PFSK-1 (cell line): ENCODE measurements at regions not wholly inside any gene's neighbourhood (a gene's known extent, or its start where the extent isn't known, plus 50 kb on each side); places are given as distances from the start of the nearest gene placed in this dataset.

ENCODE experiments used
- FOXP2 ChIP-seq: optimal IDR thresholded peaks from 2 replicates; pipeline ENCODE3; 2011; ENCODE audit warnings: borderline replicate concordance, control low read depth, inconsistent platforms; ENCODE audit not compliant: insufficient read depth; ENCODE audit errors: extremely low read length, extremely low read depth
- POLR2AphosphoS5 ChIP-seq: IDR thresholded peaks from 2 replicates; pipeline ENCODE4 v1.6.1; 2012; ENCODE audit warnings: low read depth, mild to moderate bottlenecking, control low read depth, low read length, moderate library complexity
- SIN3A ChIP-seq: IDR thresholded peaks from 2 replicates; pipeline ENCODE4 v1.6.1; 2012; ENCODE audit warnings: mild to moderate bottlenecking, low read length, moderate library complexity, borderline replicate concordance; ENCODE audit not compliant: insufficient read depth
- TAF1 ChIP-seq: IDR thresholded peaks from 2 replicates; pipeline ENCODE4 v1.6.1; 2012; ENCODE audit warnings: low read length, control low read depth, borderline replicate concordance; ENCODE audit not compliant: insufficient read depth
- TF ChIP-seq, protein P1 (sequence below), 2 experiments: IDR thresholded peaks; 2 replicates each; pipeline versions ENCODE4 v1.6.1 to v1.8.0; 2011 to 2012; ENCODE audit warnings: low read depth in 2 of 2, low read length in 2 of 2, control low read depth in 1 of 2, inconsistent platforms in 1 of 2, mild to moderate bottlenecking in 1 of 2, moderate library complexity in 1 of 2; ENCODE audit not compliant: insufficient read depth in 1 of 2

DNA sequence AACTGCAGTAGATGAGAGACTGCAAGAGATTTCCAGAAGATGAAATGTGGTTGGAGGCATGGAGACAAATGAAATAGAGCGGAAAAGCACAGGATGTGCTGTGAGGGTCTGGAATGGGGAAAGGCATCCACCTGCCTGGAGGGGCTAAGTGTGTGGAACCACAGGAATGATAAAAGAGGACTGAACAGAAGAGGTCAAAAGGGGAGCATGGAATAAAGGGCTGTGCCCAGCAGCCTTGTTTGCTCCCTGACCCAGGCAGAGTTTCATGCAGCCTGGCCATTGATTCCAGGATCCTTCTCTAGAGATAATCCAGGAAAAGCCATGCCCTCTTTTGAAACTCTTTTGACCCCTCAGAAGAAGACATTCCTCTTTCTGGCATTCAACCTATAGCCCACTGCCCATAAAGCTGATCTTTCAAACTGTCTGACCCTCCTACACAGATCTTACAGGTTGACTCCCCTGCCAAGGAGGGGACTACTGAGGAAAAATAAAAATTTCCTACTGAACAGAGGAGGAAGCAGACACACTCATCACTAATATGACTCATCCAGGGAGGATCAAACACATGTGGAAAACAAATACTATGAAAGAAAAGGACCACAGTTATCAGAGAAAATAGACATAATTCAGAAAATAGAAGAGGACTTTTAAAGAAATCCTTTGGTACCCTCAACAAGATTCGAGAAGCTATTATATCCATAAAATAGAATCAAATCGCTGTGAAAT is 273.5 kb upstream of the PCSK5 start:
- no peak for TF ChIP-seq FOXP2
- no peak for TF ChIP-seq POLR2AphosphoS5
- TF ChIP-seq, protein P1, sequence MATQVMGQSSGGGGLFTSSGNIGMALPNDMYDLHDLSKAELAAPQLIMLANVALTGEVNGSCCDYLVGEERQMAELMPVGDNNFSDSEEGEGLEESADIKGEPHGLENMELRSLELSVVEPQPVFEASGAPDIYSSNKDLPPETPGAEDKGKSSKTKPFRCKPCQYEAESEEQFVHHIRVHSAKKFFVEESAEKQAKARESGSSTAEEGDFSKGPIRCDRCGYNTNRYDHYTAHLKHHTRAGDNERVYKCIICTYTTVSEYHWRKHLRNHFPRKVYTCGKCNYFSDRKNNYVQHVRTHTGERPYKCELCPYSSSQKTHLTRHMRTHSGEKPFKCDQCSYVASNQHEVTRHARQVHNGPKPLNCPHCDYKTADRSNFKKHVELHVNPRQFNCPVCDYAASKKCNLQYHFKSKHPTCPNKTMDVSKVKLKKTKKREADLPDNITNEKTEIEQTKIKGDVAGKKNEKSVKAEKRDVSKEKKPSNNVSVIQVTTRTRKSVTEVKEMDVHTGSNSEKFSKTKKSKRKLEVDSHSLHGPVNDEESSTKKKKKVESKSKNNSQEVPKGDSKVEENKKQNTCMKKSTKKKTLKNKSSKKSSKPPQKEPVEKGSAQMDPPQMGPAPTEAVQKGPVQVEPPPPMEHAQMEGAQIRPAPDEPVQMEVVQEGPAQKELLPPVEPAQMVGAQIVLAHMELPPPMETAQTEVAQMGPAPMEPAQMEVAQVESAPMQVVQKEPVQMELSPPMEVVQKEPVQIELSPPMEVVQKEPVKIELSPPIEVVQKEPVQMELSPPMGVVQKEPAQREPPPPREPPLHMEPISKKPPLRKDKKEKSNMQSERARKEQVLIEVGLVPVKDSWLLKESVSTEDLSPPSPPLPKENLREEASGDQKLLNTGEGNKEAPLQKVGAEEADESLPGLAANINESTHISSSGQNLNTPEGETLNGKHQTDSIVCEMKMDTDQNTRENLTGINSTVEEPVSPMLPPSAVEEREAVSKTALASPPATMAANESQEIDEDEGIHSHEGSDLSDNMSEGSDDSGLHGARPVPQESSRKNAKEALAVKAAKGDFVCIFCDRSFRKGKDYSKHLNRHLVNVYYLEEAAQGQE (IDR thresholded peaks at IDR 0.05; ENCODE audit: insufficient read depth in 1 of 2, low read depth in 2 of 2, low read length in 2 of 2): no peak
- TF ChIP-seq TAF1: no peak
- TF ChIP-seq SIN3A: no peak

DNA sequence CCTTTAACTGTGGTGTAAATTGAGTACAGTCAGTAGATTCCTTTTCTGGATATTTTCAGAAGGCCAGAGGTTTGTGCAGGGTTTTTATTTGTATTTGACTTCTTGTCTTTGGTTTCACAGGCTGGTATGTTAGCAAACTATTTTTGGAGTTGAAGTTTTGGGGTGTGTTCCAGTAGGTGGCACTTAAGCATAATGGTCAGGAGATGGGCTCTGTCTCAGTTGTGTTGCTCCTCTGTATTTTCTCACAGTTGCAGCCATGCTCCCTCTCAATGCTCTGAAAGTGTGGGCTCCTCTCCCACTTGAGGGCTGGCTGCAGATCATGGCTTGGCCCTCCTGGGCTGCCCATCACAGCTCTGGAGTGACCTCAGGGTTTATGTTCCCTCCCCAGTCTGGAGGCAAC is 267.0 kb upstream of the PCSK5 start:
- no peak for TF ChIP-seq TAF1
- no peak for TF ChIP-seq POLR2AphosphoS5
- TF ChIP-seq SIN3A: no peak
- TF ChIP-seq FOXP2: no peak
- TF ChIP-seq, protein P1 (IDR thresholded peaks at IDR 0.05; ENCODE audit: insufficient read depth in 1 of 2, low read depth in 2 of 2, low read length in 2 of 2): no peak

GRCh38 chr9:75624998-75625397 is 265.5 kb upstream of the PCSK5 start:
- TF ChIP-seq POLR2AphosphoS5 (no peak), FOXP2 (no peak), SIN3A (no peak), TAF1 (no peak)
- TF ChIP-seq, protein P1 (IDR thresholded peaks at IDR 0.05; ENCODE audit: insufficient read depth in 1 of 2, low read depth in 2 of 2, low read length in 2 of 2): no peak

- TF ChIP-seq TAF1 (no peak), SIN3A (no peak), POLR2AphosphoS5 (no peak), FOXP2 (no peak)
- TF ChIP-seq, protein P1 (IDR thresholded peaks at IDR 0.05; ENCODE audit: insufficient read depth in 1 of 2, low read depth in 2 of 2, low read length in 2 of 2): no peak
Observed at GRCh38 chr9:75626860-75627259, 263.6 kb upstream of the PCSK5 start.

DNA sequence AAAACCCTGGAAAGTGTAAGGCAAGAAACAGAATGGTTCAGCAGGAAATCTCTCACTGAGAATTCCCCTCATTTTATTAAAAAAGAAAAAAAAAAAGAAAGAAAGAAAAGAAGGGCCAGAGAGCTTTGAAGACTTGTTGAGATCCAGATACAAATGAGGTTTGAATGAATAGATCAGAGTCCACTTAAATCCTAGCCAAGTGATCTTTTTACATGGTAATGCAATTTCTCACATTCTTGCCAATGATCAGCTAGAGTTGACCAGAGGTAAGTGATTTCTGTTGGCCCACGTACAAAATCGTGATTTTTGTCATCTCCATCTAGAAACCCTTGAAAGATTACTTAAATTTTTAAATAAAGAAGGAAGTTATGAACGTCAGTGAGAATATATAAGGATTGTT is 261.5 kb upstream of the PCSK5 start:
- TF ChIP-seq FOXP2 (no peak), POLR2AphosphoS5 (no peak), TAF1 (no peak), SIN3A (no peak)
- TF ChIP-seq, protein P1 (IDR thresholded peaks at IDR 0.05; ENCODE audit: insufficient read depth in 1 of 2, low read depth in 2 of 2, low read length in 2 of 2): no peak
